Activated T-helper 1 cell treated with anti-CD3 and anti-CD28 coated beads, Interleukin-12 subunit alpha, Interleukin-12 subunit beta, Interleukin-2, Interleukin-4 antibody, amounts not matched to agents 30 ng/mL and 10 ng/mL and 1 ng/mL, durations not matched to agents 14 hours and 24 hours and 36 hours (primary cell): ENCODE measurements at regions not wholly inside any gene's neighbourhood (a gene's known extent, or its start where the extent isn't known, plus 50 kb on each side); places are given as distances from the start of the nearest gene placed in this dataset.
"Not testable (repeated sequence)": the region's sequence is repeated elsewhere in the genome, so short reads cannot be mapped to it uniquely, and the experiment has no call there.

Experiments used
- DNase-seq: peaks from one replicate; pipeline ENCODE4 v3.0.0; 2021; ENCODE audit warnings: low spot score
- H3K27ac Mint-ChIP-seq: one replicate; pipeline ENCODE4 v1.8.0; 2021; ENCODE audit warnings: mild to moderate bottlenecking, mixed read lengths
- H3K27me3 Mint-ChIP-seq: one replicate; pipeline ENCODE4 v1.8.0; 2022; ENCODE audit warnings: mild to moderate bottlenecking, moderate library complexity, mixed read lengths; ENCODE audit not compliant: insufficient read depth
- H3K36me3 Mint-ChIP-seq: one replicate; pipeline ENCODE4 v1.8.0; 2021; ENCODE audit warnings: low read depth, mixed read lengths
- H3K4me1 Mint-ChIP-seq: one replicate; pipeline ENCODE4 v1.8.0; 2021; ENCODE audit warnings: low read depth, mixed read lengths
- H3K4me3 Mint-ChIP-seq: one replicate; pipeline ENCODE4 v1.8.0; 2021; ENCODE audit warnings: mild to moderate bottlenecking, moderate library complexity, mixed read lengths
- H3K9me3 Mint-ChIP-seq: one replicate; pipeline ENCODE4 v1.8.0; 2021; ENCODE audit warnings: mixed read lengths
- intact Hi-C: fragments of 100-400 bp; cut with micrococcal nuclease; formaldehyde crosslinking; loops from one replicate; pipeline ENCODE4 v1.15.1; 2024

DNA sequence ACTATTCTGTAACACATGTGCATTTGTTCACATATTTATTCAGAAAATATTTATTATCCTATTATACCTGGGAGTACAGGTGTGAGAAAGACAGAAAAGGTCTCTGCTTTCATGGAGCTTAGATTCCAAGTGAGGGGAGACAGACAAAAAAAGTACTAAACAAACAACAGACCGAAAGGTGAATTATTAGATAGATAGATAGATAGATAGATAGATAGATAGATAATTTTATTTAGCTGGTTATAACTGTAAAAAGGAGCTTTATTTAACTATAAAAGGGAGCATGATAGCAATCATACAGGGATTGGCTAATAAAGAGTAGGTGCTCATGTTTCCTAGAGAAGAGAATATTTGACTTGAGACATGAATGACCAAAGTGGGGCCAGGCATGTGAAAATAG, 119.4 kb downstream of the TNFSF18 start:
- intact Hi-C loops: no loop called here
- Mint-ChIP-seq H3K9me3 (no peaks in the 10 kb centered on the region), H3K36me3 (peaks cover 2% of the 10 kb centered on the region), H3K27me3 (peaks cover 5% of the 10 kb centered on the region), H3K27ac (no peak overlapping the region), H3K4me1 (peaks cover 14% of the 10 kb centered on the region), H3K4me3 (no peak overlapping the region)
- DNase-seq: no peak

DNA sequence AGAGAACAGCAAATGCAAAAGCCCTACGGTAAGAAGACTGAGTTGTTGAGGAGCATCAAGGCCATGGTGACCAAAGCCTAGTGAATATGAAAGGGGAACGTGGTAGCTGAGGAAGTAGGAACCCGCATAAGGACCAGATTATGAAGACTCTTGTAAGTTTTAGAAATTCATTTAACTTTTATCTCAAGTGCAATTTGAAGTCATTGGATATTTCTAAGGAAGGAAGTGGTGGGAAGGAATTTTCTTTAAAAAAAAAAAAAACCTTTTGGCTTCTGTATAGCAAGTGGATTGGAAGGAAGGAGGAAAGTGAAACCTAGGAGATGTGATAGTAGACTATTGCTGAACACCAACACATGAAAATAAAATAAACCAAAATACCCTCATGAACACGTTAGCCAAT, 119.0 kb downstream of the TNFSF18 start:
- Mint-ChIP-seq H3K4me1 (peaks cover 14% of the 10 kb centered on the region), H3K27ac (no peak overlapping the region), H3K4me3 (no peak overlapping the region), H3K27me3 (peaks cover 5% of the 10 kb centered on the region), H3K36me3 (peaks cover 2% of the 10 kb centered on the region), H3K9me3 (no peaks in the 10 kb centered on the region)
- intact Hi-C loops: no loop called here
- no peak for DNase-seq

DNA sequence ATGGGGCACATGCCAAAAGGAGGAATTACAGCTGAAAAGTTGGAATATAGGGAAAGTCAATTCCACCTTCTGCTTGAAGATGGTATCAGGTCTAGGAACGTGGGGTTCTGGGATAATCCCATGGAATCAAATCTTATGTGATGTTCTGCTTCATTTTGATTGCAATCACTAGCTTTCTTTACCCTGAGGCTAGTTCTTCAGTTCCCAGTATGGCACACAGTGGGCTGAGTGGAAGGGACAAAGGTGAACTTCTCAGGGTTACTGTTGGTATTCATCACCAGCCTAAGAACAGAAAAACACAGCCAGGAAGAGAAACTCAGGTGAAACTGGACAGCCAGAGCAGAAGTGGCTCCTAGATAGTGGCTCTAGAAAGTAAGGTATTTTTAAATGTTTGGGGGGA, 117.8 kb downstream of the TNFSF18 start:
- no peaks in the 10 kb centered on the region for H3K9me3 Mint-ChIP-seq
- peaks cover 6% of the 10 kb centered on the region for H3K27me3 Mint-ChIP-seq
- intact Hi-C loops: no loop called here
- H3K4me3 Mint-ChIP-seq: no peak overlapping the region
- H3K36me3 Mint-ChIP-seq: peaks cover 2% of the 10 kb centered on the region
- DNase-seq: no peak
- peaks cover 14% of the 10 kb centered on the region for H3K4me1 Mint-ChIP-seq
- H3K27ac Mint-ChIP-seq: no peak overlapping the region

DNA sequence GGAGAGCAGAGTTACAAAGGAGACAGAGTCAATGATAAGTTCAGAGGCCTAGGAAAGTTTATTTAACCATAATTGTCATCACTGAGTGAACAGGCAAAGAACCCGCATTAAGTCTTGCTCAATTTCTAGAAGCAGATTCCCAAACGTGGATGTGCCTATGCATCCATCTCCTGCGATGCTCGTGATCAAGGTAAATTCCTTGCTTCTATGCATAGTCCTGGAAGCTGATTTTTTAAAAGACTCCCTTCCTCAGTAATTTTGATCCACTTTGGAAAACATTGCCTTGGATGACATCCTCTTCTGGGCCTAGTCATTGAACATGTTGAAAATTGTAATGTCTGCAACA, 116.4 kb downstream of the TNFSF18 start:
- H3K27ac Mint-ChIP-seq: no peak overlapping the region
- intact Hi-C loops: loop anchor here (2.0 kb wide), 2 partner anchors 40 to 64 kb away; no protein-coding TSS in a partner anchor
- no peak for DNase-seq
- peaks cover 10% of the 10 kb centered on the region for H3K27me3 Mint-ChIP-seq
- H3K9me3 Mint-ChIP-seq: no peaks in the 10 kb centered on the region
- peaks cover 14% of the 10 kb centered on the region for H3K4me1 Mint-ChIP-seq
- no peak overlapping the region for H3K4me3 Mint-ChIP-seq
- peaks cover 2% of the 10 kb centered on the region for H3K36me3 Mint-ChIP-seq

DNA sequence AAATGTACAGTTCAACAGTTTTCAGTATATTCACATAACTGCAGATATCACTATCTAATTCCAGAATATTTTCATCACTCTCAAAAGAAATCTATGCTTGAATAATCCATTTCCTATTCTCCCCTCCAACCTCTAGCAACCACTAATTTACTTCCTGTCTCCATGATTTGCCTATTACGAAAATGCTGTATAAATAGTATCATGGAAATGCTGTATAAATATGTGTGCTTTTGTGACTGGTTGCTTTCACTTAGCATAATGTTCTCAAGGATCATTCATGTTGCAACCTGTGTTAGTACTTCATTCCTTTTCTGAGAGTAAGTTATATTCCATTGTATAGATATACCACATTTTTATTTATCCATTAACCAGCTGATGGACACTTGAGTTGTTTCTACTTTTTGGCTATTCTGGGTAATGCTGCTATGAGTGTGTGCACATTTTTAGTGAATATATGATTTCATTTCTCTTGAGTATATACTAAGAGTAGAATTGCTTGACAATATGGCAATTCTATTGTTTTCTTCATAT, 115.6 kb downstream of the TNFSF18 start:
- peaks cover 14% of the 10 kb centered on the region for H3K4me1 Mint-ChIP-seq
- intact Hi-C loops: loop anchor here (2.0 kb wide), 2 partner anchors 40 to 64 kb away; no protein-coding TSS in a partner anchor
- H3K36me3 Mint-ChIP-seq: peaks cover 2% of the 10 kb centered on the region
- H3K27ac Mint-ChIP-seq: no peak overlapping the region
- DNase-seq: no peak
- peaks cover 8% of the 10 kb centered on the region for H3K27me3 Mint-ChIP-seq
- no peaks in the 10 kb centered on the region for H3K9me3 Mint-ChIP-seq
- no peak overlapping the region for H3K4me3 Mint-ChIP-seq

DNA sequence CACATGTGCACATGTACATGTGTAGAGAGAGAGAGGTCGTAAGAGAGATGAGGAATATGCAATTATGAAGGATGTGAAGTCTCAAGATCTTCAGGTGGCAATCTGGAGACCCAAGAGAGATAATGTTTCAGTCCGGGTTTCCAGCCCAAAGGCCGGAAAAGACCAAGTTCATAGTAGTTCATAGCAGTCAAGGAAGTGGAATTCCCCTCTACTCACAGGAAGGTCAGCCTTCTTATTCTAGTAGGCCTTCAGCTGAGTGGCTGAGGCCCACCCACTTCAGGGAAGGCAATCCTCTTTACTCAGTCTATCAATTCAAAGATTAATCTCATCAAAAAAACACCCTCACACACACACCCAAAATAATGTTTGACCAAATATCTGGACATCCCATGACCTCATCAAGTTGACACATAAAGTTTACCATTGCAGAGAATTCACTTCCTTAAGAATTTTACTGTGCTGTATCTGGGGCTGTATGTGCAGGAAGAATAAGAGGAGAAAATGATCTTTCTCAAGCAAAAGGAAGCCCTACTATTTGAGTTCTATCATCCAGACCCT, 114.6 kb downstream of the TNFSF18 start:
- H3K4me3 Mint-ChIP-seq: no peak overlapping the region
- peaks cover 2% of the 10 kb centered on the region for H3K36me3 Mint-ChIP-seq
- no peak for DNase-seq
- intact Hi-C loops: no loop called here
- no peak overlapping the region for H3K27ac Mint-ChIP-seq
- H3K27me3 Mint-ChIP-seq: peaks cover 11% of the 10 kb centered on the region
- no peaks in the 10 kb centered on the region for H3K9me3 Mint-ChIP-seq
- peaks cover 14% of the 10 kb centered on the region for H3K4me1 Mint-ChIP-seq

DNA sequence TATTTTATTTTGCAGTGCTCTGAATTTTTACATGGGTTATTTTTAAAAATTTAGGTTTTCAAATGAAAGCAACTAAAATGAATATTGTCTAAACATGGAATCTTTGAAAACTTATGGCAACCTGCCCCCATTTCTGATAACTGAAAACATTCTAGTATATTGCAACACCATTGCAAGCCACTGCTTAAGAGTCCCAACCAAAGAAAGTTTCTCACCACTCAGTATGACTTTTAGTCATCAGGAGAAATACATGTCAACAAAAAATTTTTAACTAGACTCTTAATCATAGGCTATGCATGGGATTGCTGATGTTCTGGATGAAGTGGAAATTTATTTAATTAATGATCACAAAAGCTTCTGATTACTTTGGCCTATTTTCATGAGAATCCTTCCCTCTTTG, 112.1 kb downstream of the TNFSF18 start:
- intact Hi-C loops: no loop called here
- no peak overlapping the region for H3K27ac Mint-ChIP-seq
- no peak overlapping the region for H3K4me3 Mint-ChIP-seq
- peaks cover 11% of the 10 kb centered on the region for H3K27me3 Mint-ChIP-seq
- no peaks in the 10 kb centered on the region for H3K36me3 Mint-ChIP-seq
- peaks cover 10% of the 10 kb centered on the region for H3K9me3 Mint-ChIP-seq
- H3K4me1 Mint-ChIP-seq: peaks cover 11% of the 10 kb centered on the region
- DNase-seq: no peak

DNA sequence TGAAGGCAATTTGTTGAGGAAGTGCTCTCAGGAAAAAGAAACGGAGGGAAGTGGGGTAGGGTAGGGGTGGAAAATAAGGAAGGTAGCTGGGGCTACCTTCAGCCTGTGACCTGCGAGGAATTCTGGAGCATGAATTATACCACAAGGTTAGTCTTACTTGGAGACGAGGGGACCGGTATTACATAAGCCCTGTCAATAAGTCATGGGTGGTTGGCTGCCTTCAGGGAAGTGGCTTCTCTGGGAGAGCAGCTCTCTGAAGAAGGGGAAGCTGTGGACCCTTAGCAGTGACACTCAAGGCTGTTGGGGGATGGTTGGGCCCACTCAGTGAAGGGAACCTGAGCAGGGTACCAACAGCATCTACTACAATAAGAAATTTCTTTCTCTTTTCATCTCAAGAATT, 111.3 kb downstream of the TNFSF18 start:
- Mint-ChIP-seq H3K27ac (no peak overlapping the region), H3K9me3 (peaks cover 12% of the 10 kb centered on the region), H3K27me3 (peaks cover 11% of the 10 kb centered on the region), H3K4me3 (no peak overlapping the region), H3K4me1 (peaks cover 3% of the 10 kb centered on the region), H3K36me3 (no peaks in the 10 kb centered on the region)
- no peak for DNase-seq
- intact Hi-C loops: no loop called here

DNA sequence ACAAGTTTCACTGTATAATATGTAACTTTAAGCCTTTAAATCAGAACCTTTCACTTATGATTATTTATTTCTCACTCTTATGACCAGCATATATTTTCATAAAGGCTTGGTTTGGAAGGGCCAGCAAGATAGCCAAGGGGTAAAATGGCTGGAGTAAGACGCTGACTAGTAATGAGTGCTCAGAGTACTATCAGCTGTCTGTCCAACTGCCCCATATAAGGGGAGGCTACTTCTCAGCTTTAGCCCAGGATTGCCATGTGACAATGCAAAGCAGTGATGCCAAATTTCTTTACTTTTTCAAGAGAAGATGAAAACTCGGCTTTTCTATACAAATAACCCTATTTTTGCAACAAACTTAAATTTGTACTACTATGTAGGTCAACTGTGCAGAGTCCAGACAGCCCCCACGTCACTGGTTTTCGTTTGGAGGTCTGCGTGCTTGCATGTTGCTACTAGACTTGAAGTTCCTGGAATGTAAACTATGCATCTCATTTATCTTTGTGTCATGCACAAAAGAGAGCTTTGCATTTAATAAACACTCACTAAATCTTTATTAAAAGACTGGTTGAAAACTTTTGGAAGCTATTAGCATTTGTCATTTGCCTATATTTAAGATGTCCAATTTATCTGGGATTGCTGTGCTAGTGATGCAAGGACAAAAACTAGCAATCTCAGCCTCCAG, 110.4 kb downstream of the TNFSF18 start:
- DNase-seq: no peak
- Mint-ChIP-seq H3K27me3 (peaks cover 18% of the 10 kb centered on the region), H3K4me3 (no peak overlapping the region), H3K27ac (no peak overlapping the region), H3K9me3 (peaks cover 12% of the 10 kb centered on the region), H3K36me3 (no peaks in the 10 kb centered on the region), H3K4me1 (no peaks in the 10 kb centered on the region)
- intact Hi-C loops: no loop called here

DNA sequence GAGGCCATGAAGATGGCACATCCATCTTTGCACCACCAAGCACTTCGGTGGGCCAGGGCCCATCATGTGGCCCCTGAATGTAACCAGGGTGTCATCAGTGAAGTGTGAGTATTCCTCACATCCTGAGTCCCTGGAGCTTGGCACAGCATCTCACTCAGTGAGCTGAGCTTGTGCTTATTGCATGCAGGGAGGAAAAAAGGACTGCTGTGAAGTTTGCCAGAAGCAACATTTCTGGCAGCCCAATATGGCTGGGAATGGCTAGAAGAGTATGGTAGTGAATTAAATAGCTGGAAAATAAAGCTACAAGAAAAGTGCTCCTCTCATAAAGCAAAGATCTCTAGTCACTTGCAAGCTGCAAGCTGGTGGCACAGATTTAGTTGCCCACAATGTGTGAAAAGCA, 109.3 kb downstream of the TNFSF18 start:
- no peak for DNase-seq
- H3K36me3 Mint-ChIP-seq: no peaks in the 10 kb centered on the region
- H3K27ac Mint-ChIP-seq: no peak overlapping the region
- H3K27me3 Mint-ChIP-seq: peaks cover 24% of the 10 kb centered on the region
- H3K4me3 Mint-ChIP-seq: no peak overlapping the region
- no peaks in the 10 kb centered on the region for H3K4me1 Mint-ChIP-seq
- H3K9me3 Mint-ChIP-seq: peaks cover 12% of the 10 kb centered on the region
- intact Hi-C loops: no loop called here

DNA sequence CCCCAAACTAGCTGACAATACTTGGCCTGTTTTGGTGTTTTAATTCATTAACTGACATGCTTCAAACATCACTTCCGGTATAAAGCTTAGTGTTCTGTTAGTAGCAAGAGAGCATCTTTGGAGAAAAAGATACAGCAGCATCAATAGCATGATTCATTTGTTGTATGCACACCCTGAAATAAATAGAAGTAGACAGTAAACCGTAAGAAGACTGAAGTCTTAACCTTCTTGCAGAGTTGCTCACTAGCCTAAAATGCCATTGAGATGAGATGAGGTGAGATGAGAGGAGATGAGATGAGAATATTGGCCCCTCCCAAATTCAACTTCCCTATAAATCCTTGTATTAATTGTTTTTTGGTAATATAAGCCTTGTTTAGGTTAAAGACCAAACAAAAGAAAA, 108.8 kb downstream of the TNFSF18 start:
- intact Hi-C loops: no loop called here
- H3K4me3 Mint-ChIP-seq: no peak overlapping the region
- H3K4me1 Mint-ChIP-seq: peaks cover under 1% of the 10 kb centered on the region

DNA sequence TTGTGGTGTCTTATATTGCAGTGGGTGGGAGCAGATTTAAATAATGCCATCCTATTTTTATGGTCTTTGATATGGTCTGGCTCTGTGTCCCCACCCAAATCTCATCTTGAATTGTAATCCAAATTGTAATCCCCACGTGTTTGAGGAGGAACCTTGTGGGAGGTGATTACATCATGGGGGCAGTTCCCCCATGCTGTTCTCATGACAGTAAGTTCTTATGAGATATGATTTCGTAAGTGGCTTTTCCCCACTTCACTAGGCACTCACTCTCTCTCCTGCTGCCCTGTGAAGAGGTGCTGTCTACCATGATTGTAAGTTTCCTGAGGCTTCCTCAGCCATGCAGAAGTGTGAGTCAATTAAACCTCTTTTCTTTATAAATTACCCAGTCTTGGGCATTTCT, 107.6 kb downstream of the TNFSF18 start:
- H3K27ac Mint-ChIP-seq, DNase-seq, intact Hi-C loops, H3K4me3 Mint-ChIP-seq, H3K36me3 Mint-ChIP-seq: not testable (repeated sequence)
- Mint-ChIP-seq H3K4me1 (peaks cover 12% of the 10 kb centered on the region), H3K9me3 (peaks cover 12% of the 10 kb centered on the region), H3K27me3 (peaks cover 22% of the 10 kb centered on the region)

More for the DNA sequence above, 108.8 kb downstream of the TNFSF18 start:
- peaks cover 24% of the 10 kb centered on the region for H3K27me3 Mint-ChIP-seq
- H3K36me3 Mint-ChIP-seq: no peaks in the 10 kb centered on the region
- H3K27ac Mint-ChIP-seq: no peak overlapping the region
- DNase-seq: no peak
- H3K9me3 Mint-ChIP-seq: peaks cover 12% of the 10 kb centered on the region

DNA sequence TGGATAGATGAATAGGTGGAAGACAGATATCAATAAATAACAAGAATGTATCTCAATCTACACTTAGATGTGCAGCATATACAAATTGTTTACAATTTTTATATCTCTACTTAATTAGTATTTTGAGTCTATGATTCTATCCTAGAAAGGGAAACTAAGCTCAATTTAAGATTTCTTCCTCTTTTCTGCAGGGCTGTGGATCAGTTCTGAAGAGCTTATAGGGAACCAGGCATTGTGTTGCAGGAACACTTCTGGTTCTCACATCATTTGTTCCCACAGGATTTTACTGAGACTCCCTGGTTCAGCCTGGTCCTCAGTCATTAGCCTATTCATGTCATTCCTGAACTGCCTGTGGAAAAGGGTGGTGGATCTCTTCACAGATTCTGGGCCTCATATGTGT, 105.8 kb downstream of the TNFSF18 start:
- intact Hi-C loops: no loop called here

More for the DNA sequence above, 105.8 kb downstream of the TNFSF18 start:
- Mint-ChIP-seq H3K27ac (no peak overlapping the region), H3K4me3 (no peak overlapping the region), H3K9me3 (peaks cover 12% of the 10 kb centered on the region), H3K36me3 (no peaks in the 10 kb centered on the region), H3K27me3 (peaks cover 23% of the 10 kb centered on the region), H3K4me1 (peaks cover 12% of the 10 kb centered on the region)
- no peak for DNase-seq
